HEK293 (cell line): ENCODE measurements at regions not wholly inside any gene's neighbourhood (a gene's known extent, or its start where the extent isn't known, plus 50 kb on each side); places are given as distances from the start of the nearest gene placed in this dataset.

Source experiments
- CTCF ChIA-PET: fragments of 350-600 bp; formaldehyde crosslinking; extraction: SDS; loops from one replicate; lab custom pipeline; 2021; ENCODE audit warnings: antibody characterized with exemption; lab: Yijun Ruan, JAX
- POLR2A ChIA-PET: fragments of 300-600 bp; formaldehyde crosslinking; extraction: SDS; loops from one replicate; lab custom pipeline; 2020; ENCODE audit warnings: antibody characterized with exemption, inconsistent platforms; lab: Yijun Ruan, JAX
- H3K27ac ChIP-seq: fragments of 200-500 bp; sonication (Bioruptor generic); 2 replicates; pipeline ENCODE4 v1.5.1; 2014; ENCODE audit warnings: low read depth, low read length, control low read depth, inconsistent platforms; ENCODE audit errors: extremely low read depth
- H3K36me3 ChIP-seq, 2 experiments: fragments of 200-500 bp in 1 of 2; sonication (Bioruptor generic) in 1 of 2; 1 replicate in 1 of 2; 2 replicates in 1 of 2; pipeline ENCODE4 v1.5.1; 2014 to 2017; ENCODE audit warnings: inconsistent platforms in 2 of 2, low read length in 2 of 2; ENCODE audit not compliant: control insufficient read depth in 2 of 2, insufficient read depth in 1 of 2
- H3K4me1 ChIP-seq: fragments of 200-500 bp; sonication (Bioruptor generic); 2 replicates; pipeline ENCODE4 v1.5.1; 2014; ENCODE audit warnings: mild to moderate bottlenecking, low read length, inconsistent platforms; ENCODE audit not compliant: control insufficient read depth, insufficient read depth
- H3K4me3 ChIP-seq: 2 replicates; pipeline ENCODE4 v1.5.1; 2011; ENCODE audit warnings: low read depth, mild to moderate bottlenecking, control low read depth, low read length, moderate library complexity
- H3K9me3 ChIP-seq: fragments of 200-500 bp; sonication (Bioruptor generic); 2 replicates; pipeline ENCODE4 v1.5.1; 2014; ENCODE audit warnings: low read depth, low read length, inconsistent platforms; ENCODE audit not compliant: control insufficient read depth, insufficient read depth
- BCL11B ChIP-seq: fragments of 450-650 bp; formaldehyde crosslinking; IDR thresholded peaks from 2 replicates; pipeline ENCODE4 v1.5.1; 2016; ENCODE audit warnings: low read depth, missing biosample characterization, missing genetic modification characterization
- GLIS1 ChIP-seq: fragments of 450-650 bp; formaldehyde crosslinking; IDR thresholded peaks from 2 replicates; pipeline ENCODE4 v1.5.1; 2016; ENCODE audit warnings: missing biosample characterization, missing genetic modification characterization
- IKZF3 ChIP-seq: fragments of 450-650 bp; IDR thresholded peaks from 2 replicates; pipeline ENCODE4 v1.5.0; 2018; ENCODE audit warnings: missing biosample characterization, mild to moderate bottlenecking, missing genetic modification characterization, moderate library complexity
- KLF16 ChIP-seq: fragments of 450-650 bp; formaldehyde crosslinking; IDR thresholded peaks from 2 replicates; pipeline ENCODE4 v1.5.1; 2017; ENCODE audit warnings: missing biosample characterization, missing genetic modification characterization
- ZBTB20 ChIP-seq: fragments of 450-650 bp; formaldehyde crosslinking; IDR thresholded peaks from 2 replicates; pipeline ENCODE4 v1.5.1; 2016; ENCODE audit warnings: missing biosample characterization, missing genetic modification characterization
- ZEB2 ChIP-seq: fragments of 450-650 bp; formaldehyde crosslinking; IDR thresholded peaks from 2 replicates; pipeline ENCODE4 v1.5.1; 2016; ENCODE audit warnings: missing biosample characterization, missing genetic modification characterization
- ZNF133 ChIP-seq: fragments of 450-650 bp; formaldehyde crosslinking; IDR thresholded peaks from 2 replicates; pipeline ENCODE4 v1.5.1; 2016; ENCODE audit warnings: missing biosample characterization, missing genetic modification characterization
- ZNF138 ChIP-seq: fragments of 450-650 bp; formaldehyde crosslinking; IDR thresholded peaks from 2 replicates; pipeline ENCODE4 v1.5.1; 2016; ENCODE audit warnings: missing biosample characterization, missing genetic modification characterization, borderline replicate concordance
- ZNF155 ChIP-seq: fragments of 450-650 bp; formaldehyde crosslinking; IDR thresholded peaks from 2 replicates; pipeline ENCODE4 v1.5.1; 2016; ENCODE audit warnings: missing biosample characterization, missing genetic modification characterization
- ZNF335 ChIP-seq: fragments of 450-650 bp; formaldehyde crosslinking; conservative IDR thresholded peaks from 2 replicates; pipeline ENCODE4 v1.5.1; 2016; ENCODE audit warnings: missing biosample characterization, missing genetic modification characterization
- ZNF354C ChIP-seq: fragments of 450-650 bp; formaldehyde crosslinking; IDR thresholded peaks from 2 replicates; pipeline ENCODE4 v1.5.1; 2016; ENCODE audit warnings: missing biosample characterization, missing genetic modification characterization, low read depth, borderline replicate concordance
- ZNF404 ChIP-seq: fragments of 450-650 bp; formaldehyde crosslinking; IDR thresholded peaks from 2 replicates; pipeline ENCODE4 v1.5.1; 2017; ENCODE audit warnings: missing biosample characterization, missing genetic modification characterization
- ZNF501 ChIP-seq: fragments of 450-650 bp; formaldehyde crosslinking; IDR thresholded peaks from 2 replicates; pipeline ENCODE4 v1.5.1; 2016; ENCODE audit warnings: missing biosample characterization, missing genetic modification characterization
- ZNF658 ChIP-seq: fragments of 450-650 bp; formaldehyde crosslinking; IDR thresholded peaks from 2 replicates; pipeline ENCODE4; 2016; ENCODE audit warnings: missing biosample characterization, missing genetic modification characterization
- ZNF791 ChIP-seq: fragments of 450-650 bp; formaldehyde crosslinking; IDR thresholded peaks from 2 replicates; pipeline ENCODE4 v1.5.1; 2016; ENCODE audit warnings: missing biosample characterization, missing genetic modification characterization
- TF ChIP-seq, protein P1 (sequence below): fragments of 450-650 bp; formaldehyde crosslinking; IDR thresholded peaks from 2 replicates; pipeline ENCODE4 v1.5.1; 2016; ENCODE audit warnings: missing biosample characterization, missing genetic modification characterization
- TF ChIP-seq, protein P2 (sequence below): fragments of 450-650 bp; formaldehyde crosslinking; IDR thresholded peaks from 2 replicates; pipeline ENCODE4 v1.5.1; 2017; ENCODE audit warnings: missing biosample characterization, missing genetic modification characterization
- TF ChIP-seq, protein P3 (sequence below): fragments of 450-650 bp; formaldehyde crosslinking; IDR thresholded peaks from 2 replicates; pipeline ENCODE4 v1.5.1; 2016; ENCODE audit warnings: missing biosample characterization, missing genetic modification characterization
- TF ChIP-seq, protein P4 (sequence below): fragments of 450-650 bp; formaldehyde crosslinking; IDR thresholded peaks from 2 replicates; pipeline ENCODE4 v1.5.1; 2016; ENCODE audit warnings: missing biosample characterization, missing genetic modification characterization
- TF ChIP-seq, protein P5 (sequence below): fragments of 450-650 bp; formaldehyde crosslinking; IDR thresholded peaks from 2 replicates; pipeline ENCODE4 v1.5.1; 2016; ENCODE audit warnings: missing biosample characterization, missing genetic modification characterization, low read depth

DNA sequence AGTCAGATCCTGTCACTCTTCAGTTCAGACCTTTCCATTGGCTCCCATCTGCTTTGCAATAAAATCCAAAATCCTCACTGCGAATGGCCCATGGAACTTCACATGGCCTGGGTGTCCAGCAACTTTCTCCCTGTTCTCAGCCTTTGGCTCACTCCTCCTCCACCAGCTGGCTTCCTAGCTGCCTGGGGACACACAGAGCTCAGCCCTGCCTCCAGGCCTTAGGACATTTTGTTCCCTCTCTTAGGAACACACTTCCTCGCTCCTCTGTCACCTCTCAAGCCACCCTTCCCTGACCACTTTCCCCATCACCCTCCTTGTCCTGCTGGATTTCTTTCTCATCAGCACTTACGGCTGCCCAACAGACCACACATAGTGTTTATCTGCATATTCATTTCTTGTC lies 419.6 kb downstream of the MED13L start (continued):
- TF ChIP-seq, protein P1, sequence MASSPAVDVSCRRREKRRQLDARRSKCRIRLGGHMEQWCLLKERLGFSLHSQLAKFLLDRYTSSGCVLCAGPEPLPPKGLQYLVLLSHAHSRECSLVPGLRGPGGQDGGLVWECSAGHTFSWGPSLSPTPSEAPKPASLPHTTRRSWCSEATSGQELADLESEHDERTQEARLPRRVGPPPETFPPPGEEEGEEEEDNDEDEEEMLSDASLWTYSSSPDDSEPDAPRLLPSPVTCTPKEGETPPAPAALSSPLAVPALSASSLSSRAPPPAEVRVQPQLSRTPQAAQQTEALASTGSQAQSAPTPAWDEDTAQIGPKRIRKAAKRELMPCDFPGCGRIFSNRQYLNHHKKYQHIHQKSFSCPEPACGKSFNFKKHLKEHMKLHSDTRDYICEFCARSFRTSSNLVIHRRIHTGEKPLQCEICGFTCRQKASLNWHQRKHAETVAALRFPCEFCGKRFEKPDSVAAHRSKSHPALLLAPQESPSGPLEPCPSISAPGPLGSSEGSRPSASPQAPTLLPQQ (tag by site-specific recombination) = no peak
- TF ChIP-seq GLIS1 (tag by site-specific recombination) (no peak), ZNF335 (tag by site-specific recombination) (no peak), ZNF133 (tag by site-specific recombination) (no peak), ZEB2 (tag by site-specific recombination) (no peak)
- TF ChIP-seq, protein P2, sequence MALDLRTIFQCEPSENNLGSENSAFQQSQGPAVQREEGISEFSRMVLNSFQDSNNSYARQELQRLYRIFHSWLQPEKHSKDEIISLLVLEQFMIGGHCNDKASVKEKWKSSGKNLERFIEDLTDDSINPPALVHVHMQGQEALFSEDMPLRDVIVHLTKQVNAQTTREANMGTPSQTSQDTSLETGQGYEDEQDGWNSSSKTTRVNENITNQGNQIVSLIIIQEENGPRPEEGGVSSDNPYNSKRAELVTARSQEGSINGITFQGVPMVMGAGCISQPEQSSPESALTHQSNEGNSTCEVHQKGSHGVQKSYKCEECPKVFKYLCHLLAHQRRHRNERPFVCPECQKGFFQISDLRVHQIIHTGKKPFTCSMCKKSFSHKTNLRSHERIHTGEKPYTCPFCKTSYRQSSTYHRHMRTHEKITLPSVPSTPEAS (tag by site-specific recombination) = no peak
- TF ChIP-seq, protein P3, sequence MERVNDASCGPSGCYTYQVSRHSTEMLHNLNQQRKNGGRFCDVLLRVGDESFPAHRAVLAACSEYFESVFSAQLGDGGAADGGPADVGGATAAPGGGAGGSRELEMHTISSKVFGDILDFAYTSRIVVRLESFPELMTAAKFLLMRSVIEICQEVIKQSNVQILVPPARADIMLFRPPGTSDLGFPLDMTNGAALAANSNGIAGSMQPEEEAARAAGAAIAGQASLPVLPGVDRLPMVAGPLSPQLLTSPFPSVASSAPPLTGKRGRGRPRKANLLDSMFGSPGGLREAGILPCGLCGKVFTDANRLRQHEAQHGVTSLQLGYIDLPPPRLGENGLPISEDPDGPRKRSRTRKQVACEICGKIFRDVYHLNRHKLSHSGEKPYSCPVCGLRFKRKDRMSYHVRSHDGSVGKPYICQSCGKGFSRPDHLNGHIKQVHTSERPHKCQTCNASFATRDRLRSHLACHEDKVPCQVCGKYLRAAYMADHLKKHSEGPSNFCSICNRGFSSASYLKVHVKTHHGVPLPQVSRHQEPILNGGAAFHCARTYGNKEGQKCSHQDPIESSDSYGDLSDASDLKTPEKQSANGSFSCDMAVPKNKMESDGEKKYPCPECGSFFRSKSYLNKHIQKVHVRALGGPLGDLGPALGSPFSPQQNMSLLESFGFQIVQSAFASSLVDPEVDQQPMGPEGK (tag by site-specific recombination) = no peak

DNA sequence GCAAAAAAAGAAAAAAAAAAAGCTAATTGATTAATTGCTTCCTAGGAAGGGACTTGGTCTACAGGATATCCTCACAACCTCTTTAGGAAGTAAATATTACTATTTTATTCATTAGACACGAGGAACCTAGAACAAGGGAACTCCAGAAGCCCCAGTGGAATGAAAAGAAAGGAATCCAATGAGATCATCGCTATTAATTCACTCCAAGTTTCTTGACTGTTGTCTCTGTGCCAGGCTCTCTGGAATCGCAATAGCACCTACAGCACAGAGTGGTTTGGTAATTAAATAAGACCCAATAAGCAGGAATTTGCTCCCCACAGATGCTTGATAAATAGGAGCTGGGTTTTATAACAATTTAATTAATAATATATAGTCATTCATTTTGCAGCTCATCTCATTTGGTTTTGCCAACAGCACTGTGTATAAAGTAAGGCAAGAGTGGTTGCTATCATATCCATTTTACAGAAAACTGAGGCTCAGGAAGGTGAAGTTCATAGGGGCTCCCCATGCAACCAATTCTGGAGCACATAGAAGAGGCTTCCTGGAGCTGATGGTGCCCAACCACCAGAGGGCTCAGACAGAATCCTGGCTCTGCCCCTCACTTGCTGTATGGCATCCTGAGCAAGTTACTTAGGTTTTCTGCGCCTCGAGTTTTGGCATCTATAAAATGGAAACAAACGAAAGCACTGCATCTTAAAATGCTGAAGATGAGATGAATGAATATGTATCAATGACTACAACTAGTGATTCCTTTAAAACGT lies 420.2 kb downstream of the MED13L start:
- H3K36me3 ChIP-seq = no peaks in the 10 kb centered on the region
- H3K9me3 ChIP-seq = no peaks in the 10 kb centered on the region
- H3K4me1 ChIP-seq = peaks cover 4% of the 10 kb centered on the region; the same call in 1 of the 2 replicates
- ChIA-PET CTCF (interaction anchor here (1.5 kb wide), 1 partner anchor 15 kb away, joined by 7 read pairs; no protein-coding TSS in a partner anchor), POLR2A (no interaction called here)
- no peak overlapping the region for H3K27ac ChIP-seq
- TF ChIP-seq ZNF138 (no peak), ZNF354C (tag by site-specific recombination) (no peak), ZBTB20 (no peak), KLF16 (tag by site-specific recombination) (no peak), ZNF658 (tag by site-specific recombination) (no peak), BCL11B (tag by site-specific recombination) (no peak), ZNF155 (tag by site-specific recombination) (no peak), ZNF404 (tag by site-specific recombination) (no peak), ZNF501 (tag by site-specific recombination) (no peak), ZNF791 (tag by site-specific recombination) (no peak), IKZF3 (no peak)
- TF ChIP-seq, protein P4, sequence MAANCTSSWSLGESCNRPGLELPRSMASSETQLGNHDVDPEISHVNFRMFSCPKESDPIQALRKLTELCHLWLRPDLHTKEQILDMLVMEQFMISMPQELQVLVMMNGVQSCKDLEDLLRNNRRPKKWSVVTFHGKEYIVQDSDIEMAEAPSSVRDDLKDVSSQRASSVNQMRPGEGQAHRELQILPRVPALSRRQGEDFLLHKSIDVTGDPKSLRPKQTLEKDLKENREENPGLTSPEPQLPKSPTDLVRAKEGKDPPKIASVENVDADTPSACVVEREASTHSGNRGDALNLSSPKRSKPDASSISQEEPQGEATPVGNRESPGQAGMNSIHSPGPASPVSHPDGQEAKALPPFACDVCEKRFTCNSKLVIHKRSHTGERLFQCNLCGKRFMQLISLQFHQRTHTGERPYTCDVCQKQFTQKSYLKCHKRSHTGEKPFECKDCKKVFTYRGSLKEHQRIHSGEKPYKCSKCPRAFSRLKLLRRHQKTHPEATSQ (tag by site-specific recombination) = no peak
- TF ChIP-seq, protein P5, sequence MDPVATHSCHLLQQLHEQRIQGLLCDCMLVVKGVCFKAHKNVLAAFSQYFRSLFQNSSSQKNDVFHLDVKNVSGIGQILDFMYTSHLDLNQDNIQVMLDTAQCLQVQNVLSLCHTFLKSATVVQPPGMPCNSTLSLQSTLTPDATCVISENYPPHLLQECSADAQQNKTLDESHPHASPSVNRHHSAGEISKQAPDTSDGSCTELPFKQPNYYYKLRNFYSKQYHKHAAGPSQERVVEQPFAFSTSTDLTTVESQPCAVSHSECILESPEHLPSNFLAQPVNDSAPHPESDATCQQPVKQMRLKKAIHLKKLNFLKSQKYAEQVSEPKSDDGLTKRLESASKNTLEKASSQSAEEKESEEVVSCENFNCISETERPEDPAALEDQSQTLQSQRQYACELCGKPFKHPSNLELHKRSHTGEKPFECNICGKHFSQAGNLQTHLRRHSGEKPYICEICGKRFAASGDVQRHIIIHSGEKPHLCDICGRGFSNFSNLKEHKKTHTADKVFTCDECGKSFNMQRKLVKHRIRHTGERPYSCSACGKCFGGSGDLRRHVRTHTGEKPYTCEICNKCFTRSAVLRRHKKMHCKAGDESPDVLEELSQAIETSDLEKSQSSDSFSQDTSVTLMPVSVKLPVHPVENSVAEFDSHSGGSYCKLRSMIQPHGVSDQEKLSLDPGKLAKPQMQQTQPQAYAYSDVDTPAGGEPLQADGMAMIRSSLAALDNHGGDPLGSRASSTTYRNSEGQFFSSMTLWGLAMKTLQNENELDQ (tag by site-specific recombination) = no peak
- no peak overlapping the region for H3K4me3 ChIP-seq
